GM18499 (cell line): ENCODE measurements at regions not wholly inside any gene's neighbourhood (a gene's known extent, or its start where the extent isn't known, plus 50 kb on each side); places are given as distances from the start of the nearest gene placed in this dataset.

Experiments used
- ATAC-seq: cut with Tn5 transposase; IDR thresholded peaks from one replicate; pipeline ENCODE4 v1.9.1; 2021; ENCODE audit warnings: moderate number of reproducible peaks; ENCODE audit not compliant: insufficient read depth, unreplicated experiment

GRCh38 chr7:89401099-89401498 is 605.6 kb upstream of the TEX47 start:
- ATAC-seq, result no peak

GRCh38 chr7:89401690-89402089 is 606.2 kb upstream of the TEX47 start:
- ATAC-seq, result no peak

- ATAC-seq, result no peak
Measured at GRCh38 chr7:89451911-89452310, 656.4 kb upstream of the TEX47 start.

- no peak for ATAC-seq
Measured at GRCh38 chr7:89456556-89456955, 661.0 kb upstream of the TEX47 start.

- ATAC-seq, result no peak
Measured at GRCh38 chr7:89458114-89458513, 662.6 kb upstream of the TEX47 start.

GRCh38 chr7:89474456-89474855 is 678.9 kb upstream of the TEX47 start:
- no peak for ATAC-seq

- no peak for ATAC-seq
Measured at GRCh38 chr7:89477991-89478390, 676.3 kb upstream of the STEAP1 start.

- ATAC-seq, result no peak
Measured at GRCh38 chr7:89495704-89496103, 658.6 kb upstream of the STEAP1 start.

- ATAC-seq, result no peak
Measured at GRCh38 chr7:89500084-89500483, 654.2 kb upstream of the STEAP1 start.

- no peak for ATAC-seq
Measured at GRCh38 chr7:89503281-89503680, 651.0 kb upstream of the STEAP1 start.

- no peak for ATAC-seq
Measured at GRCh38 chr7:89507034-89507433, 647.2 kb upstream of the STEAP1 start.

- no peak for ATAC-seq
Measured at GRCh38 chr7:89511900-89512299, 642.4 kb upstream of the STEAP1 start.

GRCh38 chr7:89514970-89515369 is 639.3 kb upstream of the STEAP1 start:
- ATAC-seq, result no peak

GRCh38 chr7:89517815-89518214 is 636.5 kb upstream of the STEAP1 start:
- no peak for ATAC-seq

GRCh38 chr7:89549768-89550167 is 604.5 kb upstream of the STEAP1 start:
- no peak for ATAC-seq

GRCh38 chr7:89554209-89554608 is 600.1 kb upstream of the STEAP1 start:
- ATAC-seq, result no peak

- ATAC-seq, result no peak
Measured at GRCh38 chr7:89559596-89559995, 594.7 kb upstream of the STEAP1 start.

GRCh38 chr7:89563597-89563996 is 590.7 kb upstream of the STEAP1 start:
- ATAC-seq, result no peak

GRCh38 chr7:89584896-89585295 is 569.4 kb upstream of the STEAP1 start:
- ATAC-seq, result no peak

- no peak for ATAC-seq
Measured at GRCh38 chr7:89593125-89593524, 561.1 kb upstream of the STEAP1 start.

- ATAC-seq, result no peak
Measured at GRCh38 chr7:89602984-89603383, 551.3 kb upstream of the STEAP1 start.

GRCh38 chr7:89605362-89605761 is 548.9 kb upstream of the STEAP1 start:
- ATAC-seq, result no peak

- no peak for ATAC-seq
Measured at GRCh38 chr7:89606511-89606910, 547.8 kb upstream of the STEAP1 start.
